SJSA1 (cell line): ENCODE measurements at regions not wholly inside any gene's neighbourhood (a gene's known extent, or its start where the extent isn't known, plus 50 kb on each side); places are given as distances from the start of the nearest gene placed in this dataset.

ENCODE experiments used
- DNase-seq, 2 experiments: peaks; one replicate each; pipeline ENCODE4 v3.0.0-alpha.2; 2015 to 2020; ENCODE audit warnings: low spot score in 2 of 2, low read depth in 1 of 2
- H3K27ac ChIP-seq: fragments of 250-450 bp; sonication (Bioruptor Pico); 2 replicates; pipeline ENCODE4 v1.5.1; 2020; ENCODE audit warnings: mild to moderate bottlenecking, moderate library complexity
- H3K27me3 ChIP-seq: fragments of 250-450 bp; sonication (Bioruptor Pico); replicated peaks from 2 replicates; pipeline ENCODE4 v1.5.1; 2020; ENCODE audit warnings: mild to moderate bottlenecking, moderate library complexity
- H3K36me3 ChIP-seq: fragments of 250-450 bp; sonication (Bioruptor Pico); 2 replicates; pipeline ENCODE4 v1.5.1; 2020; ENCODE audit warnings: mild to moderate bottlenecking
- H3K4me1 ChIP-seq: fragments of 250-450 bp; sonication (Bioruptor Pico); replicated peaks from 2 replicates; pipeline ENCODE4 v1.6.1; 2021; ENCODE audit warnings: mild to moderate bottlenecking
- H3K4me3 ChIP-seq: fragments of 250-450 bp; sonication (Bioruptor Pico); 2 replicates; pipeline ENCODE4 v1.5.1; 2020; ENCODE audit warnings: mild to moderate bottlenecking
- H3K9me3 ChIP-seq: fragments of 250-450 bp; sonication (Bioruptor Pico); replicated peaks from 2 replicates; pipeline ENCODE4 v1.5.1; 2020; ENCODE audit warnings: mild to moderate bottlenecking

DNA sequence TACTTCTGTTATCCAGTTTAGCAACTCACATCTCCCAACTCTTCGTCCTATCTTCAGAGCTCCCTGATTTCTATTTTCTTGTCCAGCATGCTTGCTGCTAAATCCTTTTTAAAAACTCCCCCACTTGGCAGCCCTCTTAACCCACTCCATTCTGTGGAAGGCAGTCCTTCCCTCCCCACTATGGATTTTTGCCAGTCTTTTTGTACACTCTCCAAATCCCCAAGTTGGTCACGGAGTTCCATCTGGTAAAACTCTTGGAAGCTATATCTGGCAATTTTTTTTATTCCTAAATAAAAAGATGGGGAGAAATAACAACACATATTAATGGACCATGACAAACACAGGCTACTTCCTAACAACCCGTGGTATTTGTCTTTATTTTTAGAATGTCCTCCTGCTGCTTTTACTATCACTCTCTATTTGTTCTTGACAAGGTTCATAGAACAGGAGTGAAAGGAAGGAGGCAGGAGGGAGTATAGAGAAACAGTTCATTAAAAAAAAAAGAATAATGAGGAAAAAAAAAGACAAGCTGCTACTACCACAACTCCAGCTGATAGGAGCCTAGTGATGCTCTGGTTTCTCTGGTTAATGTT, 120.0 kb upstream of the THSD7B start:
- Histone ChIP-seq H3K4me1 (no peaks in the 10 kb centered on the region), H3K27me3 (no peaks in the 10 kb centered on the region), H3K9me3 (no peaks in the 10 kb centered on the region), H3K36me3 (no peaks in the 10 kb centered on the region), H3K4me3 (no peak overlapping the region), H3K27ac (no peak overlapping the region)
- DNase-seq: no peak

DNA sequence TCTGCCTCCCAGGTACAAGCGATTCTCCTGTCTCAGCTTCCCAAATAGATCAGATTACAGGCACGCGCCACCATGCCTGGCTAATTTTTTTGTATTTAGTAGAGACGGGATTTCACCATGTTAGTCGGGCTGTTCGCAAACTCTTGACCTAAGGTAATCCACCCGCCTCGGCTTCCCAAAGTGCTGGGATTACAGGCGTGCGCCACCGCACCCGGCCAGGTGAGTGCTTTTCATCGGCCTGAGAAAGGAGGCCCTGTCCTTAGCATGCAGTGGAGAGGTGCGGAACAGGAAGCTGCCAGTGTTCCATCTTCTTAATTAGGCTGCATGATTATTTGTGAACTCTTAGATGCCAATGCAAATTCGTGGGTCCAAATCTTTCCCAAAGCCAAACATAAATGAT, 125.7 kb upstream of the THSD7B start:
- Histone ChIP-seq H3K4me1 (no peaks in the 10 kb centered on the region), H3K36me3 (no peaks in the 10 kb centered on the region), H3K9me3 (no peaks in the 10 kb centered on the region), H3K27ac (no peak overlapping the region), H3K4me3 (no peak overlapping the region), H3K27me3 (no peaks in the 10 kb centered on the region)
- no peak for DNase-seq

DNA sequence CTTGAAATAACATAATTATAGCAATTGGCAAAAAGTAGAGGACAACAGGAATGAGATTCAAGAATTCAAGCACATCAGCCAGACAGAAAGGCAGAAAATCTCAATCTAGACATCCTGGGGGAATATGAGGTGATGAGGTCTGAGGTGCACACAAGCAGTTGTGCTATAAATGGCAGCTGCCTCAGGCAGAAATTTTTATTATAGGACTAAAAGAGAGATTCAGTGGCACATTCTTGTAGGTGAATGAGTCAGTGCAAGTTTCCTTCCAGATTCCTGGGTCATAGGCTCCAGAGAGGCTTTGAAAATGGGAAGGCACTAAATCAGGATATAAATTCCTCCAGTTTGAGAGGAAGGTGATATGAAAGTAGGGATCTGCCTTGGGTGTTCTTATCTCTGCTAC, 127.2 kb upstream of the THSD7B start:
- DNase-seq: no peak
- Histone ChIP-seq H3K9me3 (no peaks in the 10 kb centered on the region), H3K36me3 (no peaks in the 10 kb centered on the region), H3K27ac (no peak overlapping the region), H3K27me3 (no peaks in the 10 kb centered on the region), H3K4me1 (no peaks in the 10 kb centered on the region), H3K4me3 (no peak overlapping the region)

DNA sequence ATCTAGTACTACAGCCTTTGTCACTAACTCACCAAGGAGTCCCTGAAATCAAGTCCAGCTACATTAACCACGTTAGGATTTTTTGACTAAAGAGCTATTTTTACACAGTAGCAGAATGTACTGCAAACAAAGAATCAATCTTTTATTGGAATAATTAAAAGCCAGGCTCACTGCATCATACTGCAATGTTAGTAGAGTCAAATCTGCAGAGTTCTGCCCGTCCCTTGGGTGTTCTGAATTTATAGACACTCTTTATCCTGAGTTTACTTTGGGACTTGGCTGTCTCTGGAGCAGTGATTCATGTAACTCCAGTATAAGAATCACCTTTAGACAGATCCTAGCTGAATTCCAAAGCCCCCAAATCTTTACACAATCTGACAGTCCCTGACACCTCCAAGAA, 127.9 kb upstream of the THSD7B start:
- no peaks in the 10 kb centered on the region for H3K4me1 ChIP-seq
- no peaks in the 10 kb centered on the region for H3K9me3 ChIP-seq
- no peak overlapping the region for H3K27ac ChIP-seq
- H3K36me3 ChIP-seq: no peaks in the 10 kb centered on the region
- DNase-seq: no peak
- H3K4me3 ChIP-seq: no peak overlapping the region
- no peaks in the 10 kb centered on the region for H3K27me3 ChIP-seq

DNA sequence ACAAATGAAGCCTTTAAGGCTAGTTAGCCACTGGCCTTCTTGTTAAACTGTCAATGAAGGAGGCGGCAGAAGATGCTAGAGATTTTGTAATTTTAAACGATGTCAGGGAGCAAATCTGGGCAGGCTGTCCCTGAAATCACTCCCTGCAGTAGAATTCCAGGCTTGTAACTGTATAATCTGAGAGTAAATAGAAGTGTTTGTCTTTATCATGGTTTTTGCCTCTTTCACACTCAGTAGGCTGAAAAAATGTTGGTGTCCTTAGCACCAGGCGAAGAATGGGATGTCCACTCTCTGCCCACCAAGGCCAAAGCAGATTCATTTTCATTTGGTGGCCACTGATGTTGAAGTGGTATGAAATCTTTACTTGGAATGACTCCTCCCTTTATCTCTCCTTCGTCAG, 136.9 kb upstream of the THSD7B start:
- Histone ChIP-seq H3K27ac (no peak overlapping the region), H3K4me1 (no peaks in the 10 kb centered on the region), H3K27me3 (no peaks in the 10 kb centered on the region), H3K36me3 (no peaks in the 10 kb centered on the region), H3K4me3 (no peak overlapping the region), H3K9me3 (no peaks in the 10 kb centered on the region)
- no peak for DNase-seq

DNA sequence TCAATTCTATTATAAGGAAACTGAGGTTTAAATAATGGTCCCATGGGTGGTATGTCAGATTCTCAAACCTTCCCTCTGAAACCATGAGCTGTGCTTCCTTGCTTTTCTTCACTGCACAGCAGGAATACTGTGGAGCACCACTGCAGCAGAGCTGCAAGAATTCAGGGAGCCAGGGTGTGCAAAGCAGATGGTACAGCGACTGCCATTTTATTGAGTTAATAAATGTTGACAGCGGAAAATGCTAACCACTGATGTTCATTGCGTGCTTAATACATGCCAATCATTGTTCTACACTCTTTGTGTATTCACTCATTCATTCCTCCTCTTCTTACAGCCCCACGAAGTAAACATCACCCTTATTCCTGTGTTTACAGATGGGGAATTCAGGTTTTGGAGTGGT, 152.2 kb upstream of the THSD7B start:
- Histone ChIP-seq H3K27ac (no peak overlapping the region), H3K27me3 (0 out of 2 replicates have a peak, but pooled peaks cover 2% of the 10 kb centered on the region), H3K9me3 (no peaks in the 10 kb centered on the region), H3K36me3 (no peaks in the 10 kb centered on the region), H3K4me3 (no peak overlapping the region), H3K4me1 (no peaks in the 10 kb centered on the region)
- DNase-seq: no peak

DNA sequence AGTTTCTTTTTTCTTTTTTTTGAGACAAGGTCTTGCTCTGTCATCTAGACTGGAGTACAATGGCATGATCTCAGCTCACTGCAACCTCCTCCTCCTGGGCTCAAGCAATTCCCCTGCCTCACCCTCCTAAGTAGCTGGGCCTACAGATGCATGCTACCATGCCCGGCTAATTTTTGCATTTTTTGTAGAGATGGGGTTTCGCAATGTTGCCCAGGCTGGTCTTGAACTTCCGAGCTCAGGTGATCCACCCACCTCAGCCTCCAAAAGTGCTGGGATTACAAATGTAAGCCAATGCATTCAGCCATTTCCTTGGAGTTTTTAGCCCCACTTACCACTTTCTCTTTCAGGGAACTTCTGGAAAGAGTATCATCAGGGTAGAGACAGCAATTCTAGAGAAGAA, 153.3 kb upstream of the THSD7B start:
- H3K27me3 ChIP-seq: 0 out of 2 replicates have a peak, but pooled peaks cover 5% of the 10 kb centered on the region

DNA sequence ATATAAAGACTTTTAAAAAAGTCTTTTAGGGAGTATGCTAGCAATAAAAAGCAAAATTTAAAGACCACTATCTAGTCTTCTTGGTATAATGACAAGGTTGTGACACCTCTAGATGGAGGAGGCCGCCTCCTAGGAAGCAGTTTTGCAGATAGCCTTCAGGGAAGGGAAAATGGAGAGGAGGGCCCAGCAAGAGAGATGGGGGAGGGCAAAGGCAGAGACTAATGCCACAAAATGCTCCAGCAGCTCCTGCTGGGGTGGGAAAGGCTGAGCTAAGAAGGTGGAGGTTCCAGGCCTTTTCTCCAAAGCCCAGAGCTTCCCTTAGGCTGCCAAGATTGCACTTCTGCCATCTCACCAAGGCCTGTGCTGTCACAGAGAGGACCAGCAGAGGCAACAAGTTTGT, 153.9 kb upstream of the THSD7B start:
- no peaks in the 10 kb centered on the region for H3K36me3 ChIP-seq
- DNase-seq: no peak
- no peak overlapping the region for H3K27ac ChIP-seq
- H3K4me1 ChIP-seq: no peaks in the 10 kb centered on the region
- no peaks in the 10 kb centered on the region for H3K9me3 ChIP-seq
- 0 out of 2 replicates have a peak, but pooled peaks cover 5% of the 10 kb centered on the region for H3K27me3 ChIP-seq
- H3K4me3 ChIP-seq: no peak overlapping the region

More for the DNA sequence above, 153.3 kb upstream of the THSD7B start:
- H3K9me3 ChIP-seq: no peaks in the 10 kb centered on the region
- no peaks in the 10 kb centered on the region for H3K36me3 ChIP-seq
- H3K4me1 ChIP-seq: no peaks in the 10 kb centered on the region
- no peak overlapping the region for H3K4me3 ChIP-seq
- no peak overlapping the region for H3K27ac ChIP-seq
- no peak for DNase-seq

DNA sequence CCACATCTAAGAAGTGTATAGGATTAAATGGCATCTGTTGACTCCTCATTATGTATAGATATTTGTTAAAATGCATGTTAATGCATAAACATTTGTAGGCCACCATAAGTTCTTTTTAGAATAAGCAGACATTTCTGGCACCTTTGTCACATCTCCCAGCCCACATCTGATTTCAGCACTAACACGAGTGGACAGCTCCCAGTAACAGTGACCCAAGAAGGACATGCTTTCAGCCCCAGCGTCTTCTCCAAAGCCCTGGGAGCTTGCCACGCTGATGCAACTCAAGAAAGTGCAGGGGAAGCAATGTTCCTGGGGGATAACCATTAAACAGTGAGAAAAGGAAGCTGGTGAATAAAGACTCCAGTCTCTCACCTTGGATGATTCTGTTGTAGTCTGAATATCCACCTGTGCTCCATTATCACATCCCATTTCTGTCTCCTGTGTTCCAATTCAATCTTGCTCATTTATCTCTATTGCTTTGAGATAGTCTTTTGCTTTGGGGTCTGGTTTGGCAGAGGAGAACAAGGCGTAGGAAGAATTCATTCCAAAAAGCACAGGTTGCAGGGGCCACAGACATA, 182.6 kb upstream of the THSD7B start:
- DNase-seq: no peak
- Histone ChIP-seq H3K9me3 (no peaks in the 10 kb centered on the region), H3K27me3 (no peaks in the 10 kb centered on the region)

DNA sequence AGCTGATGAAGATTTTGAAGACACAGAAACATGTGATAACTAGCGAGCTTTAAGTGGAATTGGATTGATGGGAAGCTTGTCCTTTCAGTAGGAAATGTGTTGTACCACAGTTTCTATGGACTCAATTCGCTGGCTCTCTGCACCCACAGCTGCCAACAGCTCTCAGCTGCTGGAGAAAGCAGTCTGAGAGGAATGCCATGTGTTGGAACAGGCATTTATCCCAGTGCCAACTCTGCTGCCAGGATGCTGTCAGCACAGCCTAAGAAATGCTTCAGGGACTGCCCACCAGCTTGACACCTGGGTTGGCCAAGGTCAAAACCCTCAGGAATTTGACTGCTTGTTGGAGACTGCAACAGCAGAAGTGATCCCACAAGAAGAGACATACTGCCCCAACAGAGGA, 193.0 kb upstream of the THSD7B start:
- H3K36me3 ChIP-seq: no peaks in the 10 kb centered on the region
- DNase-seq: no peak
- H3K4me3 ChIP-seq: no peak overlapping the region
- no peak overlapping the region for H3K27ac ChIP-seq
- H3K4me1 ChIP-seq: no peaks in the 10 kb centered on the region
- no peaks in the 10 kb centered on the region for H3K27me3 ChIP-seq
- no peaks in the 10 kb centered on the region for H3K9me3 ChIP-seq

More for the DNA sequence above, 182.6 kb upstream of the THSD7B start:
- Histone ChIP-seq H3K36me3 (no peaks in the 10 kb centered on the region), H3K4me1 (no peaks in the 10 kb centered on the region), H3K4me3 (no peak overlapping the region), H3K27ac (no peak overlapping the region)

DNA sequence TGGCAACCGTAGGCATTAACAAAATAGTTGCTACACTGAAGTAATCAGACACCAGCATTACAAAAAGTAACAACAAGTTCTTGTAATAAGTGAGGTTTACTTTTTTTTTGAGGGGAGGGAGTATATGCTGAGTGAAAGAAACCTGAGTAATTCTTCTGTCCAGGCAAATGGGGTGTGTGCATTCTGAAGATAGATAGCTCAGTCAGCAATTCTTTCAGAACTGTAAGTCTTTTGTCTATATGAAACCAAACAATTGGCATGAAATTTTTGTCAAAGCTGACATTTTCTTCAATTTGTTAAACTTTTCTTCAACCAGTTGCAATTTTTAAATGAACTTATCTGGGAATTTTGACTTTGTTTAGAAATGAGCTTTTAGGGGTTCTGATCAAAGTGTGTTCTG, 208.1 kb upstream of the THSD7B start:
- DNase-seq: no peak
- Histone ChIP-seq H3K27ac (no peak overlapping the region), H3K4me1 (no peaks in the 10 kb centered on the region), H3K9me3 (no peaks in the 10 kb centered on the region), H3K4me3 (no peak overlapping the region), H3K36me3 (no peaks in the 10 kb centered on the region), H3K27me3 (no peaks in the 10 kb centered on the region)

DNA sequence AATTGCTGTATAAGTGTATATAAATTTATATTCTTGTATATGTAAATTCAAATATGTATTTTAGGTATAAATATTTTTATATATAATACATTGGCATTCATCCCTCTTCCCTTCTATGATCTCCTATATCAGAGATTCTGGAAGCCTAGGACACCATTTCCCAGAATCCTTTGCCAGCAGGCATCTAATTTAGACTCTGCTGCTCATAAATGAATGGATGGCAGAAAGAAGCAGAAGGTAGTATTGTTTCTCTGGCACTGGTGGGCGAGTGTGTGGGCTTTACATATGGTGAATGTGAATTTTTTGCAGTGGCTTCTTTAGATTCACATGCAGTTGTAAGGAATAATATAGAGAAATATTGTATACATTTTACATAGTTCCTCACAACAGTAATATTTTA, 215.2 kb upstream of the THSD7B start:
- H3K4me3 ChIP-seq: no peak overlapping the region
- no peaks in the 10 kb centered on the region for H3K9me3 ChIP-seq
- H3K27ac ChIP-seq: no peak overlapping the region
- no peak for DNase-seq
- H3K27me3 ChIP-seq: 0 out of 2 replicates have a peak, but pooled peaks cover 2% of the 10 kb centered on the region
- H3K36me3 ChIP-seq: no peaks in the 10 kb centered on the region
- no peaks in the 10 kb centered on the region for H3K4me1 ChIP-seq

DNA sequence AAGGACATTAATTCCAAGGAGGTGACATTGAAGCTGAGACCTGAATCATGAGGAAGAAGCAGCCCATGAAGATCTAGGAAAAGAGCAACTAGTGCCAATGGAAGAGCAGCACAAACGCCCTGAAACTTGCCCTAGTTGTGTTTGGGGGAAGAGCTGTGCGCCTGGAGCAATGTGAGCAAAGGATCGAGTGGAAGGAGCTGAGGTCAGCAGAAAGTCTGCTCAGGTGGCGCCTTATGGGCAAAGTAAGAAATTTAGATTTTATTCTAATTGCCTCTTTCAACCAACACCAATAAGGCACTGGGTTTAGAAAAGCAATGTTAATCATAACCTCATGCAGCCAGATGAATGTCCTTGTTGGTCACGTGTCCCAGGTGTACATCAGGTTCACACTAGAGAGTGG, 226.0 kb upstream of the THSD7B start:
- Histone ChIP-seq H3K36me3 (no peaks in the 10 kb centered on the region), H3K27ac (no peak overlapping the region), H3K4me3 (no peak overlapping the region), H3K27me3 (no peaks in the 10 kb centered on the region), H3K9me3 (no peaks in the 10 kb centered on the region), H3K4me1 (no peaks in the 10 kb centered on the region)
- no peak for DNase-seq

DNA sequence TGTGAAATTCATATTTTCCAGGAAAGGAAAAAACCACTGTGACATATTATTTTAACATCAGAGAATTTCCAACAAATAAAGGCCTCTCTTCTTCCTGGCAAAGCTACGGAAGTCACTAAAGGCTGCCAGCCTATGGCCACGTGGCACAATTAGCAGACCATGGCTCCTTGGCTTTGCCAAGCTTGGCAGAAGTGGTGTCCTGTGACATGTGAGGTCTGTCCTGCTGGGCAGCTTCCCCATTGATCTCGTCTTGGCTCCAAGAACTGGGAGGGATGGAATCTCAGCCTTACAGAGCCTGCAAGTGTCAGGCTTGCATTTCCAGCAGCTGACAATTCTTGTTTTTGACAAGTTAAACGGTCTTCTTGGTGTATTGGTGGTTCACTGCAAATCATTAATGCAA, 226.9 kb upstream of the THSD7B start:
- H3K36me3 ChIP-seq: no peaks in the 10 kb centered on the region
- no peak for DNase-seq
- no peaks in the 10 kb centered on the region for H3K27me3 ChIP-seq
- H3K4me3 ChIP-seq: no peak overlapping the region
- no peak overlapping the region for H3K27ac ChIP-seq
- no peaks in the 10 kb centered on the region for H3K9me3 ChIP-seq
- no peaks in the 10 kb centered on the region for H3K4me1 ChIP-seq

DNA sequence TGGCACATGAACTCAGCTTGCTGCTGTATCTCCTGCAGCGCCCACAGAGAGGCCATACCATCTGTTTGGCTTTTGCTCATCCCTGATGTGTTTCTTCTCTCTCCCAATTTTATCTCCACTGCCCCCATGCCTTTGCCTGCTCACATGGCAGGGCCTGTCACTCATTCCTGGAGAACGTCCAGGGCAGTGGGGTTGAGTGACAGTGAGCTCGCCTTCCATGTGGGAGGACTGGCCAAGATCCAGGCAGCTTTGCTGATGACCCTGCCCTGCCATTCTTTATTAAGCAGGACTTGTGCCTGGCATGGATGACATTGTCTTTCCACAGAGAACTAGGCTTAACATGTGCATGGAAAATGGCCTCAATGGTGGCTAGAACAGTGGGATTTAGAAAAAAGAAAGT, 230.5 kb upstream of the THSD7B start:
- no peaks in the 10 kb centered on the region for H3K9me3 ChIP-seq
- no peaks in the 10 kb centered on the region for H3K4me1 ChIP-seq
- DNase-seq: no peak
- H3K36me3 ChIP-seq: no peaks in the 10 kb centered on the region
- H3K27me3 ChIP-seq: no peaks in the 10 kb centered on the region
- H3K27ac ChIP-seq: no peak overlapping the region
- no peak overlapping the region for H3K4me3 ChIP-seq
